ENCODE measurements at regions not wholly inside any gene's neighbourhood (a gene's known extent, or its start where the extent isn't known, plus 50 kb on each side); places are given as distances from the start of the nearest gene placed in this dataset.

DNA sequence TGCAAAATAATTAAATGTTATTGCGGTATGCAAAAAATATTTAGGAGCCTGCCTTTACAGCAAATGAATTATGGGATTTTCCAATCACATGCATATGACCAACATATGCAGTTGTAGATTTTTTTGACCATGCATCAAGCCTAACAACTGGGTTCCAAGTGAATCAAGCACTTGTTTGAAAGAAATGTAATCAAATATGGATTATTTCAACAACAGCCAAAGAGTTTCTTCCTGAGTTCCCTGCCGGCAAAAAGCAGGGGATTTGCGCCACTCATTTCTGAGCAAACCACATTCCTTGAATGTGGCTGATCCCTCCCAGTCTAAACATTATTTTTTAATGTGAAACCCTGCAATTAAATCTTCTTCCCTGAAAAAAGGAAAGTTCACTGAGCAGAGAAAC, 100.1 kb upstream of the ADTRP start:
- Histone ChIP-seq H3K4me3 (no peak overlapping the region), H3K36me3 (no peaks in the 10 kb centered on the region), H3K9me3 (replicated peaks in 1 of 11) (peaks cover 6 to 25% (median 19%) of the 10 kb centered on the region in 11 experiments; a peak in 18 of 22 replicates), H3K27ac (no peak overlapping the region), H3K4me2 (no peak overlapping the region), H3K9ac (no peak overlapping the region), H3K4me1 (no peaks in the 10 kb centered on the region), H4K20me1 (no peaks in the 10 kb centered on the region), H3K27me3 (no peaks in the 10 kb centered on the region)
- no peak for TF ChIP-seq Cebpa-rat (IDR thresholded peaks at IDR 0.05)

DNA sequence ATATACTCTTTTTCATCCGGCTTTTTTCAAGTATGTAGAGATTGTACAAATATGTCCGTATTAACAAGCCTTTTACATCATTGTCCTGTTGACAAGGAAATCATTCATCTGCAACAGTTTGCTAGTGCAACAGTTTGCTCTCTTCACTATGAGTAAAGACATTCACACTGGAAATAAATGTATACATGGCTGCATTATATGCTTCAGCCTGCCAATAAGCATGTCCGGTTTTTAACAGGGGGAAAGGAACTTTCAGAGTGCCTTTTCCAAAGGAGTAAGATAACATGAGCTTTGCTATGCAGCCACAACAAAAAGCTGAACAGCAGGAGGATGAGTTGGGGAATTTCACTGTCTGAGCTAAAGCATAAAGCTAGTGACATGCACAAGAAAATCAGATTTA, 99.4 kb upstream of the ADTRP start:
- H3K4me2 ChIP-seq = no peak overlapping the region
- no peaks in the 10 kb centered on the region for H3K36me3 ChIP-seq

DNA sequence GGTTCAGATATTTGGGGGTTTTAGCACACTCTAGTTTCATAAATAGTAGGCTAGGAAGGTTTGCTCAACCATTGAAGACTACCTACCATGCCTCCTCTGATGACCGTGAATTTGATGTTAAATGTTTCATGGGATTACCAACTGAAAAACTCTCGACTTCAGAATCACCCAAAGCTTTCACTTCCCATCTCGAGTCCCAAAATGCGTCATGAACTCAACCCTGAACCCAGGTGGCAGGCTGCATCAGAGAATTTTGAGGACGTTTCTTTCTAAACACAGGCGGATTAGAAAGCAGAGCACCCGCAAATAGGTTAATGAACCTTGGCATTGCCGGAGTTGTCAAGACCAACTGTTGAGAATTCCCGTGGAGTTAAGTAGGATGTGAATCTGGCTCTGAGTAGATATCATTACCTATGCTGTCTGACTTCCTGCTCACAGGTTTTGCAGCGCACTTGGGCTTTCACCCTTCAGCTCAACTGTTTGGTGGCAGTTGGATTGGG, 98.4 kb upstream of the ADTRP start:
- no peak overlapping the region for H3K4me2 ChIP-seq
- no peaks in the 10 kb centered on the region for H3K4me1 ChIP-seq
- H3K9me3 ChIP-seq (replicated peaks in 1 of 11) = peaks cover 6 to 20% (median 17%) of the 10 kb centered on the region in 11 experiments; a peak in 17 of 22 replicates
- H3K27ac ChIP-seq = no peak overlapping the region
- no peak for TF ChIP-seq Cebpa-rat (IDR thresholded peaks at IDR 0.05)
- H3K4me3 ChIP-seq = no peak overlapping the region
- H3K36me3 ChIP-seq = no peaks in the 10 kb centered on the region
- no peaks in the 10 kb centered on the region for H3K27me3 ChIP-seq
- no peak overlapping the region for H3K9ac ChIP-seq
- H4K20me1 ChIP-seq = no peaks in the 10 kb centered on the region

More for the DNA sequence above, 99.4 kb upstream of the ADTRP start:
- H3K27ac ChIP-seq = no peak overlapping the region
- TF ChIP-seq Cebpa-rat (IDR thresholded peaks at IDR 0.05) = no peak
- no peak overlapping the region for H3K4me3 ChIP-seq
- no peaks in the 10 kb centered on the region for H3K27me3 ChIP-seq
- peaks cover 6 to 25% (median 19%) of the 10 kb centered on the region in 11 experiments; a peak in 18 of 22 replicates for H3K9me3 ChIP-seq (replicated peaks in 1 of 11)
- H3K9ac ChIP-seq = no peak overlapping the region
- H3K4me1 ChIP-seq = no peaks in the 10 kb centered on the region
- H4K20me1 ChIP-seq = no peaks in the 10 kb centered on the region

DNA sequence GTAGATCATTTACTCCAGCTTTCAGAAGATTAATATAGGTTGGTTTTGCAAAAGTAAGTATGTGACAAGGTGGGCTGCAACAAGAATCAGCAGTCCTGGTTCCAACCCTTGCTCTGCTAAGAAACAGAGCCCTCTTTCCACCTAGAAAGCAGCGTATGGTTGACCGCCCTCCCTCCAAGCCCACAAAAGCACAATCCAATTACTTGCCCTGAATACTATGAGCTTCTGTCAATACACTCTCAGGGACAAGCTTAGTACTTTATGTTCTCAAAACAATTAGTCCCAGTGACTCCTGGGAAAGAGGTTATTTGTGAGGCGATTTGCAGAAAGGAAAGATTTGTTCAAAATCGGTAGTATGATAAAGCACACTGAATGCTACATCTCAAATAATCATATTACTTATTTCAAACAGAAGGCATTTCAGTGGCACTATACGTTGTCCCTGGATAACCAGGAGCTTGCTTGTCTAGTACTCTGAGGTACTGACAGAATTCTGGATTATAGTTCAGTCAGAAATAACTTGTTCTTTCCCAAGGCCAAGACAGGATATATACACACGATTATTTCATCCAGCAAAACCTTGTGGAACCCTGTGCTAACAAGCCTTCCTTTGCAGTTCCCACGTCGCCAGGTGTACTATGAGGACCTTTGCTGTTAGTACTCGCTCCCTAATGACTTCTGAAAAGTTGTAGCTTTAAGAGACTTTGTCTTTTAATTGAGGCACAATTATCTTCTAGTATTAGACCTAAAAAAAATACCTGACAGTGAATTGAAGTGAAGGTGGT, 96.9 kb upstream of the ADTRP start:
- Histone ChIP-seq H3K4me2 (no peak overlapping the region), H3K36me3 (no peaks in the 10 kb centered on the region), H3K9ac (no peak overlapping the region), H4K20me1 (no peaks in the 10 kb centered on the region), H3K9me3 (replicated peaks in 1 of 11) (peaks cover 0 to 21% (median 15%) of the 10 kb centered on the region in 11 experiments; a peak in 16 of 22 replicates), H3K4me1 (no peaks in the 10 kb centered on the region), H3K27me3 (no peaks in the 10 kb centered on the region), H3K4me3 (no peak overlapping the region), H3K27ac (no peak overlapping the region)
- TF ChIP-seq Cebpa-rat (IDR thresholded peaks at IDR 0.05) = no peak

DNA sequence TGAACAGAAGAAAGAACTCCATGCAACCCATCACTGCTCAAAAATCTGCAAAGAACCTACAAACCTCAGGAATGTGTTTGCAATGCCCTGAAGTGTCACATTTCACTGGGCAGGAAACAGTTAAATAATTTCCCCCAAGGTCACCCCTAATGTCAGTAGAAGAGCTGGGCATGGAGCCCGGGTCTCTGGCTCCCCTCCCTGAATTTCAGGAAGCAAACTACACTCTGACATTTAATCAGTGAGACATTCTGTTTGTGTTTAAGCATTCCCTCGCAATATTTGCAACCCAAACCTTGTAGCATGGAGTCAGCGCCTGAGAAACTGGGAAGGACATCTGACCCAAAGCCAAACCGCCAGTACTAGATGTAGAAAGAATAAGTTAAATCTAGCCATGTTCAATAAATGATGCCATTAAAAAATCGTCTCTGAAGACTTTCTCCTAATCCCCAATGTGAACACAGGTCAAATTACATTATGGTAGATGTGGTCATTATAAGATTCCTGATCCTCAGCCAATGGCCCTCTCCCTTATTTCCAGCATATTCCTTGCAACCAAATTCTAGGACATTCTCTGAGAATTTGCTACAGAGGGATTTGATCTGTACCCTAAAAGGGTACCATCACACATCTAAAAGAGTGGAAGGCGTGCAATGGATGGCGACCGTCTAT, 91.2 kb upstream of the ADTRP start:
- no peak overlapping the region for H3K9ac ChIP-seq
- no peaks in the 10 kb centered on the region for H4K20me1 ChIP-seq
- peaks cover 0 to 15% (median 8%) of the 10 kb centered on the region in 11 experiments; a peak in 12 of 22 replicates for H3K9me3 ChIP-seq (replicated peaks in 1 of 11)
- H3K4me1 ChIP-seq = no peaks in the 10 kb centered on the region
- H3K27me3 ChIP-seq = no peaks in the 10 kb centered on the region
- H3K36me3 ChIP-seq = no peaks in the 10 kb centered on the region
- H3K4me2 ChIP-seq = no peak overlapping the region
- no peak for TF ChIP-seq Cebpa-rat (IDR thresholded peaks at IDR 0.05)
- H3K27ac ChIP-seq = no peak overlapping the region
- H3K4me3 ChIP-seq = no peak overlapping the region

DNA sequence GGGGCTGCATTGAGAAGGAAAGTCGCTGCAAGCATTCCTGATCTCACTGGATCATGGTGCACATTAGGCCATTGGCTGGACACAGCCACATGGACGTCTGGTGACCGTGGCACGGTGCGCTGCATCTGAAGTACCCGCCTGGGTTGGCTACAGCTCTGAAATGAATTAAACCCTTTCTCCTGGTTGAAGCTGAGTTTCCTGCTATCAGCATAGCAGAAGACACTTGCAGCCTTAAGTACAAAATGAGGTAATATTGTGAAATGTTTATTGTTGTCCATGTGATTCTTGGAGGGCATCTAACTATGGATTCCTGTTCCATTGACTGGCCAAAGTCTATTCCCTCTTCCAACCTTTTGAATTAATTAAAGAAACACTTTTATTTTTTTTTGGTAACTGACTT, 89.8 kb upstream of the ADTRP start:
- H3K9ac ChIP-seq = no peak overlapping the region
- no peak for TF ChIP-seq Cebpa-rat (IDR thresholded peaks at IDR 0.05)
- no peak overlapping the region for H3K27ac ChIP-seq
- no peak overlapping the region for H3K4me3 ChIP-seq
- H3K36me3 ChIP-seq = no peaks in the 10 kb centered on the region
- H4K20me1 ChIP-seq = no peaks in the 10 kb centered on the region
- H3K27me3 ChIP-seq = no peaks in the 10 kb centered on the region
- peaks cover 9 to 25% (median 17%) of the 10 kb centered on the region in 11 experiments; a peak in 18 of 22 replicates for H3K9me3 ChIP-seq (replicated peaks in 1 of 11)
- no peak overlapping the region for H3K4me2 ChIP-seq
- H3K4me1 ChIP-seq = no peaks in the 10 kb centered on the region

DNA sequence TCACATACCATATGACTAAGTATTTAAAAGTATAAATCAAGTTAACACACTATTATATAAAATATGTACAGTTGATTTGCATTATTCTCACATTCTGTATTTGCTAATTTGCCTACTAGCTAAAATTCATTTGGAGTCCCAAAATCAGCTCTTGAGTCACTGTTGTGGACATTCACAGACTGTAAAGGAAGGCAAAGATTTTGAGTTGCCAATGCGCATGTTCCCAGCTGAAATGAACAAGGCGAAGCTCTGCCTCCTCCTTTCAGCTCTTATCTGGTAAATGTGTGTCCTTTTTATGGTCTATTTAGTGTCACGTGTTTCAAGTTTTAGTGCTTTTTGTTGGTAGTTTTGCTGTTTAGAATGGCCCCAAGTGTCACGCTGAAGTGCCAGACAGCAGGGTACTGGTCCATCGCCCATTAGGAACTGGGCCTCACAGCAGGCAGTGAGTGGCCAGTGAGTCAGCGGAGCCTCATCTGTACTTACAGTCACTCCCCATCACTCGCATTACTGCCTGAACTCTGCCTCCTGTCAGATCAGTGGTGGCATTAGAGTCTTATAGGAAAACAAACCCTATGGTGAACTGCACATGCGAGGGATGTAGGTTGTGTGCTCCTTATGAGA, 87.2 kb upstream of the ADTRP start:
- no peak overlapping the region for H3K9ac ChIP-seq
- H3K4me2 ChIP-seq = no peak overlapping the region
- no peaks in the 10 kb centered on the region for H4K20me1 ChIP-seq
- H3K9me3 ChIP-seq (replicated peaks in 1 of 11) = peaks cover 12 to 25% (median 18%) of the 10 kb centered on the region in 11 experiments; a peak in 18 of 22 replicates
- no peak for TF ChIP-seq Cebpa-rat (IDR thresholded peaks at IDR 0.05)
- no peaks in the 10 kb centered on the region for H3K4me1 ChIP-seq
- H3K27me3 ChIP-seq = no peaks in the 10 kb centered on the region
- H3K27ac ChIP-seq = no peak overlapping the region
- no peak overlapping the region for H3K4me3 ChIP-seq
- H3K36me3 ChIP-seq = no peaks in the 10 kb centered on the region

DNA sequence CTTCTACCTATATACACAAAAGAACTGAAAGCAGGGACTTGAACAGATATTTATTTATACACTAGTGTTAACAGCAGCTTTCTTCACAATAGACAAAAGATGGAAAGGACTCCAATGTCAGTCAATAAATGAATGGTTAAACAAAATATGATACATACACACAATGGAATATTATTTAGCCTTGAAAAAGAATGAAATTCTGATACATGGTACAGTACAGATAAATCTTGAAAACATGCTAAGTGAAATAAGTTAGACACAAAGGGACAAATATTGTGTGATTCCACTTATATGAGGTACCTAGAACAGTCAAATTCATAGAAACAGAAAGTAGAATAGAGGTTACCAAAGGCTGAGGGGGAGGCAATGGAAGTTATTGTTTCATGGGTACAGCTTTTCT, 79.8 kb upstream of the ADTRP start:
- no peak overlapping the region for H3K9ac ChIP-seq
- TF ChIP-seq Cebpa-rat (IDR thresholded peaks at IDR 0.05) = no peak
- H3K4me2 ChIP-seq = no peak overlapping the region
- no peaks in the 10 kb centered on the region for H4K20me1 ChIP-seq
- no peaks in the 10 kb centered on the region for H3K27me3 ChIP-seq
- no peaks in the 10 kb centered on the region for H3K36me3 ChIP-seq
- H3K9me3 ChIP-seq (replicated peaks in 1 of 11) = peaks cover 11 to 25% (median 19%) of the 10 kb centered on the region in 11 experiments; a peak in 21 of 22 replicates
- no peak overlapping the region for H3K27ac ChIP-seq
- H3K4me3 ChIP-seq = no peak overlapping the region
- peaks cover 14 to 25% (median 18%) of the 10 kb centered on the region in 10 experiments for H3K4me1 ChIP-seq

DNA sequence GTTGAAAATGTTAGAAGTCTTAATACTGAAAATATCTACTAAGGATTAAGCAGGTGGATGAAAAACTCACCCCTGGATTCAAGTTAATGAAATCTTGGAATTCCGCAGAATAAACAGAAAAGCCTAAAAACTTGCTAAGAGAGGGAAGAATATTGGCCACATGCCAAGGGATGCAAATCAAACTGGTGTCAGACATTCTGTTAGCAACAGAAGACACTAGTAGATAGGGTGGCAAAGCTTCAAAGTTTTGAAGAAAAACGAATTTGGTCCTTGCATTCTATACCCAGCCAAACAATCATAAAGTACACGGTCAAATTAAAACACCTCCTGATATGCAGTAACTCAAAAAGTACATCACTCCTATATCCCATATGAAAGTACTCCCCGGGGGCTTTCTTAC, 77.1 kb upstream of the ADTRP start:
- Histone ChIP-seq H4K20me1 (no peaks in the 10 kb centered on the region), H3K27ac (peak overlapping the region in 7 of 11 experiments; percentile 84 to 94 (median 89); a peak in 12 of 22 replicates), H3K9me3 (replicated peaks in 1 of 11) (peaks cover 12 to 29% (median 23%) of the 10 kb centered on the region in 11 experiments; a peak in 20 of 22 replicates), H3K4me1 (peaks cover 30 to 52% (median 36%) of the 10 kb centered on the region in 10 experiments), H3K27me3 (no peaks in the 10 kb centered on the region), H3K4me2 (peak overlapping the region in 1 of 11 experiments; percentile 87; a peak in 2 of 22 replicates), H3K9ac (no peak overlapping the region), H3K4me3 (peak overlapping the region in 1 of 10 experiments; percentile 8; a peak in 1 of 20 replicates), H3K36me3 (no peaks in the 10 kb centered on the region)
- TF ChIP-seq Cebpa-rat (IDR thresholded peaks at IDR 0.05) = no peak
